Astrocyte of the cerebellum (primary cell): ENCODE measurements at regions not wholly inside any gene's neighbourhood (a gene's known extent, or its start where the extent isn't known, plus 50 kb on each side); places are given as distances from the start of the nearest gene placed in this dataset.

ENCODE experiments used
- DNase-seq: peaks from one replicate; pipeline ENCODE4 v3.0.0-alpha.2; 2011; ENCODE audit warnings: low read depth
- H3K4me3 ChIP-seq: 2 replicates; pipeline ENCODE4 v1.5.1; 2011; ENCODE audit warnings: mild to moderate bottlenecking, low read depth, low read length, moderate library complexity
- in situ Hi-C: cut with HindIII; loops from 2 replicates; pipeline ENCODE4 v1.10.0; 2017; ENCODE audit warnings: low sequenced_read_pairs
- TF ChIP-seq, protein P1 (sequence below): IDR thresholded peaks from 2 replicates; pipeline ENCODE4 v1.5.1; 2012; ENCODE audit warnings: low read length, low read depth, moderate library complexity, mild to moderate bottlenecking; ENCODE audit errors: missing control alignments

DNA sequence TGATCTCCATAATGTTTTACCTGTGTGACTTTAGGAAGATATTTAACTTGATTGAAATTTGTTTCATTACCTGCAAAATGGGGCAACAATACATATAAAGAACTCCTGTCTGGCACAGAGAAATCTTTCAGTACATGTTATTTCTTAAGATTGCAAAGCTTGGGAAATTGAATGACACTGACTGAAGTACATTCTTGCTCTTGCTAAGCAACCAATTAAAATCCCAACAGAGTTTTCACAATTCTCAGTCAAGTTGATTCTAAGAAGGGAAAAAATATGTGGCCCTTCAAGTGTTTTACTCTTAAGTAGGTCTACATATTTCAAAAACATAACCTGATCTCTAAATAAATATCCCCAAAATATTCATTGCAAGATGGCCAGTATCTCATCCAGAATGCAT, 2187.0 kb upstream of the ACO1 start:
- in situ Hi-C loops = no loop called here
- DNase-seq = no peak
- no peak overlapping the region for H3K4me3 ChIP-seq
- TF ChIP-seq, protein P1, sequence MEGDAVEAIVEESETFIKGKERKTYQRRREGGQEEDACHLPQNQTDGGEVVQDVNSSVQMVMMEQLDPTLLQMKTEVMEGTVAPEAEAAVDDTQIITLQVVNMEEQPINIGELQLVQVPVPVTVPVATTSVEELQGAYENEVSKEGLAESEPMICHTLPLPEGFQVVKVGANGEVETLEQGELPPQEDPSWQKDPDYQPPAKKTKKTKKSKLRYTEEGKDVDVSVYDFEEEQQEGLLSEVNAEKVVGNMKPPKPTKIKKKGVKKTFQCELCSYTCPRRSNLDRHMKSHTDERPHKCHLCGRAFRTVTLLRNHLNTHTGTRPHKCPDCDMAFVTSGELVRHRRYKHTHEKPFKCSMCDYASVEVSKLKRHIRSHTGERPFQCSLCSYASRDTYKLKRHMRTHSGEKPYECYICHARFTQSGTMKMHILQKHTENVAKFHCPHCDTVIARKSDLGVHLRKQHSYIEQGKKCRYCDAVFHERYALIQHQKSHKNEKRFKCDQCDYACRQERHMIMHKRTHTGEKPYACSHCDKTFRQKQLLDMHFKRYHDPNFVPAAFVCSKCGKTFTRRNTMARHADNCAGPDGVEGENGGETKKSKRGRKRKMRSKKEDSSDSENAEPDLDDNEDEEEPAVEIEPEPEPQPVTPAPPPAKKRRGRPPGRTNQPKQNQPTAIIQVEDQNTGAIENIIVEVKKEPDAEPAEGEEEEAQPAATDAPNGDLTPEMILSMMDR = no peak

DNA sequence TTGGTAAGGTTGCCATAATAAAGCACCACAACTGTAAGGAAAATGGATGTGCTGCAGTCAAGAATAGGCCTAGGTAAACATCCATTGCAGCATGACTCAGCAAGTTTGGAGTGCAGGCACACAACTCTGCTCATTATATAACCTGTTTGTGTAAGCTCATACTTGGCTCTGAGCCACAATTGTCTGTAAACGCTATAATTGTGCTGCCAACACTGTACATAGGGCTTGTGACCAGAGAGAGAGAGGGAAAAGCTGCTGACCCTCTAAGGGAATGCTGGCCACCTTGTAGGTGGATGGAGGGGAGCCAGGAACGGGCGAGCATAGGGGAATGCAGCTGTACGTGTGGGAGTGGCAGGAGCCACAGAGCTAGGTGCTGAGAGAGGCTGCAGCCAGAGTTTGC, 2186.5 kb upstream of the ACO1 start:
- no peak overlapping the region for H3K4me3 ChIP-seq
- TF ChIP-seq, protein P1 = no peak
- DNase-seq = no peak
- in situ Hi-C loops = no loop called here

DNA sequence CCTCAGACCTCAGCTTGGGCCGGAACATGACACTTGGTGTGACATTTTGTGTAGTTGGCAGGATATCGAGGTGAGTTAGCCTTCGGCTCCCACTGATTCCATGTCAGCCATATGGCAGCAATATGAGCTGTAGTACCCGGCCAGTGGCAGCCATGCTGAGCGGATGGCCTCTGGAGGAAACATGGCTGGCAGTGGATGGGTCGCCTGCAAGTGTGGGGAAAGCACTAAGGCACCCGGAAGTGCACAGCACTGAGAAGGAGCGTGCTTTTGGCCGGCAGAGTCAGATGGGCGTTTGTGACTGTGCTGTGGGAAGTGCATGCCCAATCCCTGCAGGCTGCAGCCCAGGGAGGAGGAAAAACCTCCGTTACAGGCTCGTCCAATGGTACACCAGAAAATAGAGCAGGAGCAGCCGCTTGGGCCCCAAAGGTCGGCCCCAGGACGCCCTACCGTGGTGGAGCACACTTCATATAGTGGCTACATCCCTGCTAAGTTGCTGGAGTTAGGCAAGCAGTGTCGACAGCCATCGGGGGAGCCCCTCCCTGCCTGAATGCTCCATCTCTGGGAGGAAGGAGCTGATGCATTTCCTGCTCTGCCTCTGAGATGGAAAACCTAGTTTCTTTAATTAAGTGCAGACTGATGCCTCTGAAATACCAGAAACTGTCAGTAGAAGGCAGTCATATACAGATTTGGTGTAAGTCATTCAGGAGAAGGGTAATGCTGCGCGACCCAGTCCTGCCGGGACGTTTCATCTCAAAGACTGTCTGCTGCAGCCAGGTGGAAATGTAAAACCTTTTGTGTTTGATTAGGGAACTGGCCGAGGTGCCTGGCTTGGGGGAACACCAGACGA, 2185.8 kb upstream of the ACO1 start:
- no peak for DNase-seq
- in situ Hi-C loops = no loop called here
- TF ChIP-seq, protein P1 = no peak
- H3K4me3 ChIP-seq = no peak overlapping the region

DNA sequence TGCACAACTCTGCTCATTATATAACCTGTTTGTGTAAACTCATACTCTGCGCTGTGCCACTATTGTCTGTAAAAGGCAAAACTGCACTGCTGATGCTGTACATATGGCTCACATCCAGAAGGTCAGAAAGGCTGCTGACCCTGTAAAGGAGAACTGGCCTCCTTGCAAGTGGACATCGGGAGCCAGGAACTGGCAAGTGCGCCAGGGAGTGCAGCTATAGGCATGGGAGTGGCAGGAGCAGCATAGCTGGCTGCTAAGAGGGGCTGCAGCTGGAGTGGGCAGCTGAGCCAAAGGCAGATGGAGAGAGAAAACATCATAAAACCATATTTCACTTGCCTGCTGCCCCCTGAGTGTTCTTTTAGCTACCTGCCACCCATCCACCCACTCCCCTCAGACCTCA, 2183.4 kb upstream of the ACO1 start:
- in situ Hi-C loops = no loop called here
- TF ChIP-seq, protein P1 = no peak

DNA sequence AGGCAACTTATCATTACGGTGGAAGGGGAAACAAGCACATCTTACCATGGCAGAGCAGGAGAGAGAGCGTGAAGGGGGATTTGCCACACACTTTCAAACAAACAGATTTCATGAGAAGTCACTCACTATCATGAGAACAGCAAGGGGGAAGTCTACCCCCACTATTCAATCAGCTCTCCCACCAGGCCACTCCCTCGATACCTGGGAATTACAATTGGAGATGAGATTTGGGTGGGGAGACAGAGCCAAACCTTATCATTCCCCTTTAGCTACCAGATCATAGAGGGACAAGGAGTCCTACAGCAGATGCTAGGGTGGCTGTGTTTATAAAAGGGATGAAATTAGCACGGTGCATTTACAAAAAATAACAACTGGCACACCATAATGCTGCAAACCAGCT, 2149.4 kb upstream of the ACO1 start:
- no peak for DNase-seq
- H3K4me3 ChIP-seq = no peak overlapping the region
- TF ChIP-seq, protein P1 = no peak
- in situ Hi-C loops = no loop called here

More for the DNA sequence above, 2183.4 kb upstream of the ACO1 start:
- H3K4me3 ChIP-seq = no peak overlapping the region
- DNase-seq = no peak

DNA sequence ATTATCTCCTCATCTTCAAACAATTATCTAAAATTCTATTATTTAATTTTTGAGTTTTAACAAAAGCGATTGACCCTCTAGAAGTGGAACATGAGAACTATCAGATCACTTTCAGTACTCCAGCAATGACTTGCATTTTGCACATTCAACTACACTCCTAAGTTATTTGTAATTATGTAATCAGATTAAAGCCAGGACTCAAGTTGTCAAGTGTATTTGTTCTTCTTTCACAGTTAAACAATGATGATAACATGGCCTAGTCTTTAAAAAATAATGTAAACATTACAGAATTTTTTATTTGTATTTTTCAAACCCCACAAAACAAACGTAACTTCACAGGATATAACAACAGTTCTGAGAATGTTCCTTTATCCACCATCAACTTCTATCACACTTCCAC, 2148.9 kb upstream of the ACO1 start:
- TF ChIP-seq, protein P1 = no peak
- in situ Hi-C loops = no loop called here

More for the DNA sequence above, 2148.9 kb upstream of the ACO1 start:
- H3K4me3 ChIP-seq = no peak overlapping the region
- DNase-seq = no peak
